ENCODE measurements at regions not wholly inside any gene's neighbourhood (a gene's known extent, or its start where the extent isn't known, plus 50 kb on each side); places are given as distances from the start of the nearest gene placed in this dataset.

DNA sequence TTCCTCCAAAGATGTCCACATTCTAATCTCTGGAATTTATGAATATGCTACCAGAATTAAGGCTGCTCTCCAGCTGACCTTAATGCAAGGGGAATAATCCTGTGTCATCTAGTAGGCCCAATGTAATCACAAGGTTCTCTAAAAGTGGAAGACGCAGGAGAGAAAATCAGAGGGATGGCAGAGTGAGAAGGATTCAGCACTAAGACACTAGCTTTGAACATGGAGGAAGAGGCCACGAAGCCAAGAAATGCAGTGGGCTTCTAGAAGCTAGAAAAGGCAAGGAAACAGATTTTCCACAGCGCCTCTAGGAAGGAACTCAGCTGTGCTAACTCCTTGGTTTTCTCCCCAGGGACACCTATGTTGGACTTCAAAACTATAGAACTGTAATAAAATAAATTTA is 240.7 kb upstream of the TRAM1L1 start:
- no peak for DNase-seq (ENCODE audit: low read depth)

GRCh38 chr4:117327491-117327890 is 242.1 kb upstream of the TRAM1L1 start:
- DNase-seq (ENCODE audit: low read depth): no peak

GRCh38 chr4:117328333-117328732 is 243.0 kb upstream of the TRAM1L1 start:
- DNase-seq (ENCODE audit: low read depth): no peak

DNA sequence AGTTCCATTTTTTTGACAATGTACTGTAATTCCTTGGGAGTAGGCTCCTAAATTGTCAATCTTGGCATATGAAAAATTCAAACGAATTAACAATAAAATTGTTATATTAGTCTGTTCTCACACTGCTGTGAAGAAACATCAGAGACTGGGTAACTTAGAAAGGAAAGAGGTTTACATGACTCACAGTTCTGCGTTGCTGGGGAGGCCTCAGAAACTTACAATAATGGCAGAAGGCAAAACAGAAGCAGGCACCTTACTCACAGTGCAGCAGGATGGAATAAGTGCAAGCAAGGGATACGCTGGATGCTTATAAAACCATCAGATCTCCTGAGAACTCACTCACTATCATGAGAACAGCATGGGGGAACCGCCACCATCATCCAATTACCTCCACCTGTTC is 246.4 kb upstream of the TRAM1L1 start:
- DNase-seq (ENCODE audit: low read depth): no peak

- no peak for DNase-seq (ENCODE audit: low read depth)
These were observed 249.2 kb upstream of the TRAM1L1 start for GRCh38 chr4:117334451-117335188.

DNA sequence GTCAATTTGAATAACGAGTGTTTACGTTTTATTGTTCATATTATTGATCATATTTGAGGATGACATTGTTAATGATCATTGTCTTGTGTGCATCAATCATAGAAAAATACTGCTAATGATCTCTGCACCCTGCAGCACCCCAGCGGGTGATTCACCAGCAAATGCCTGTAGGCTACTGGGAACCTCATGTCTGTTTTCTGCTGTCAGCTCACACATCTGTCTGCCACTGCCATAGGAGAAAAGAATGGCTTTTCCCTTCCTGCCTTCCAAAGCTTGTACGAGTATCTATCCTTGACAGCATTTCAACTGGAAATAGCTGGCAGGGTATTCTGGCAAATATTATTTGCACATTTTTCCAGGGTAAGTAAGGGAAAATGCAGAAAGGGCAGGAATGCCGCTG is 272.1 kb upstream of the TRAM1L1 start:
- DNase-seq (ENCODE audit: low read depth): no peak

DNA sequence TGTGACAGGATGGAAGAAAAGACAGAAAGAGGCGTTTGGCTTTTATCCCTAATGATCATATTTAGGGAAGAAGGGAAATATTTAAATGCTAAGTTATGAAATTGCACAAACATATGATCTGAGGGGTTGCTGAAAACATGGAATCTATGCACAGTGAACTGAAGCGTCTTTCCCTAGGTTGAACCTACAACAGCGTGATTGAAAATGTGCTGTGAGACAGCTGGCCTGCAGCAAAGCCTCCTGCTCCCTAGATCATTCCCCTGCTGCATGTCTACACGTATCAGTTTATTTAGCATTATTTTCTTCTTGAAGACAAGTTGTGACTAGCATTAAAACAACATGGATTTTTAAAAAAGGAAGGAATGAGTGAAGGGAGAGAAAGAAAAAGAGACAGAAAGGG is 272.5 kb upstream of the TRAM1L1 start:
- DNase-seq (ENCODE audit: low read depth): no peak

DNA sequence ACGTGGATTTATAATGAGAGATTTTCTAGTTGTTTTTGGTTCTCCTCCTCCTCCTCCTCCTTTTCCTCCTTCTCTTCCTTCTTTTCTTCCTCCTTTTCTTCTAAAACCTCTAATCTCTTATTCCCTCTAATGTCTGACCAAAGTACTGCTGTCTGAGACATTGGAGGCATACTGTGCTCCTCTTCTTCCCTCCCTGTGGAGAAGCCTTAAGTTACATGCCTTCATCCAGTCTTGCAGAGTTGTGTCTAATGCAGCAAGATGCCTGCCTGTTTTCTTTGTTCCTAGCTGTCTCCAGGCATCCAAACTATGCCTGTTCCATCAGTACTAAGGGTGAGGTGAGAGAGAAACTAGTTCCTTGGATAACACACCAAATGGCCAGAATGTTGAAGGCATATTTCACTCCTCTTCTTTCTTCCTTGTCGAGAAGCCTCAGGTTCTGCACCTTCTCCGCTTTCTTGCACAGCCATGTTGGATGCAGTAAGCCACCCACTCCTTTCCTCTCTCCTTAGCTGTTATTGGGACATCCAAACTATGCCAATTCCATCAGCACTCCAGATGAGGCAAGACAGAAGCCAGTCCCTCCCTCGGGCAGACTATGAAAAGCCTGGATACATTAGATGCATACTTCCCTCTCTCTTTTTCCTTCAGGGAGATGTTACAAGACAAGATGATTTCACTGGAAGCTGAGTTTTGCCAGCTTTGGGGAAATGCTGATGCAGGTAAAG is 285.7 kb upstream of the TRAM1L1 start:
- DNase-seq (ENCODE audit: low read depth): no peak

GRCh38 chr4:117375101-117375500 is 289.7 kb upstream of the TRAM1L1 start:
- no peak for DNase-seq (ENCODE audit: low read depth)

- DNase-seq (ENCODE audit: low read depth): no peak
These were observed 291.3 kb upstream of the TRAM1L1 start for GRCh38 chr4:117376692-117377091.

GRCh38 chr4:117378942-117379341 is 293.6 kb upstream of the TRAM1L1 start:
- no peak for DNase-seq (ENCODE audit: low read depth)

- DNase-seq (ENCODE audit: low read depth): no peak
These were observed 298.1 kb upstream of the TRAM1L1 start for GRCh38 chr4:117383468-117383867.

DNA sequence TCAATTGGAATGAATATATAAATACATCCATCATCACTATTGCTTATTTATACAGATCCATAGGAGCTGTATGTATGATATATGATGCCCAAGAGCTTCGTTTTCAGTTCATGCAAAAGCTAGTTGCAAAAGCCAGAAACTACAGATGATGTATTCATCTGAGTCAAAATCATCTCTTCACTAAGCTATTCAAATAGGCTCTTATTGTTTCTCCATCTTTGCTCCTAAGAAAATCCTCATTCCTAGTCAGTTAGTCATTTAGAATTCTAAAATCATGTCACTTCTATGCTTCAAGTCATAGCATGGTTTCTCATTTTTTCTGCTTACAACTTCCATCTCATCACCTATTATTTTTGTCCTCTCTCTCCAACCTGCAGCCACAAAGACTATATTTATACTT is 300.1 kb upstream of the TRAM1L1 start:
- no peak for DNase-seq (ENCODE audit: low read depth)

DNA sequence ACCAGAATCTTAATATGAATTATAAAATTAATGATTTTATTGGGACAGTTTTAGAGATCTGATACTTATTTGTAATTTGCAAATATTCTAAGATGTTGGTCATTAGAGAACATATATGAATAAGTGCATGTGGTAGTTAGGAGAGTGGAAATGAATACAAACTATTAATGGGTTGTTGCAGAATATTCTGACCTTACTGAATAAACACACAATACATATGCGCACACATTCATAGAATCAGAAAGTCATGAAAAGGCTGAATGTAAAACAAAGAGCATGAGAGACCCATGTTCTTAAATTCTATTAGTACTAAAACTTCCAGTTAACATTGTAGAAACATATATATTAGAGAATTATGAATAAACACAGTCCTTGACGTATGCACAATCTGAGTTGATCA is 301.7 kb upstream of the TRAM1L1 start:
- no peak for DNase-seq (ENCODE audit: low read depth)

DNA sequence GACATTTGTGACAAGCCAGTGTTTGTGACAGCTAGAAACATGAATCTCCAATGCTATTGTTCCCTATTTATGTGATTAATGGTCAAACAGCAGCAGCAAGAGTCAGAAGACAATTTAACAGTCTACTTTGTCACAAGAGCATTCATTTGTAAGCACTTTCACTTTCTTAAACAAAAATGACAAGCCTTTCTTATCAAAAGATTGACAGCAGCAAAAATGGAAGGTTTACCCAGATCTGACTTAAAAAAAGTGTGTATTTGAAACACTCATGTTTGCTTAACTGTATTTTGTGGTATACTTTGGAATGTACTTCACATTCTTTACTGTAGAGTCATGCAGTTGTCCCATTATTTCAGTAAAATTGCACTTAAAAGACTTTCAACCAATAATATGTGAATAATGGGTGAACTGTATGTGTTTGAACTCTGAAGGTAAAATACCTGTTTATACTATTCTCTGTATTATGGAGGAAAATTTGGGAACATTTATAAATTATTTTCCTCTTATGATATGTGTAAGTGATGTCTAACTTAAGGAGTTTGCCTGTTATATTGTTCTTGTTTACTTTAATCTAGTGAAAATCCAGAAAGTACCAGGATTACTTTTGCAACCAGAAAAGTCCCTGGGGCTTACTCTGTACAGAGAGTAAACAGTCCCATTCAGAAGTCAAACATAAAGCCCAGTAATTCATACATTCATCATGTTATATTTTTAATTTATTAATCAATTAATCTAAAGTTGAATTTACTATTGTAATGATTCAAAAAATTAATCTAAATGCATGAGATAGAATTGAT is 314.9 kb upstream of the TRAM1L1 start:
- no peak for DNase-seq (ENCODE audit: low read depth)

DNA sequence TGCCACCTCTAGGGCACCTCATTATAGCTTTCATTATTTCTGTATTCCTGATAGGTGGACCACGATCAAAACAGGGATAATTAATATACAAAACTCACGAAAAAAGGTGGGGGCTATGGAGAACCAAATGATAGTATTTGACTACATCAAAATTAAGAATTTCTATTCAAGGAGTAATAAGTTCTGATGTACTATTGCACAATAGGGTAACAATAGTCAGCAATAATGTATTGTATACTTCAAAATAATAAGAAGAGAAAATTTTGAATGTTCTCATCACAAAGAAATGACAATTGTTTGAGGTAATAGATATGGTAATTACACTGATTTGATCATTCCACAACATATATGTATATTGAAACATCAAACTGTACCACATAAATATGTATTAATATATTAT is 327.3 kb upstream of the TRAM1L1 start:
- no peak for DNase-seq (ENCODE audit: low read depth)

GRCh38 chr4:117417856-117418255 is 332.5 kb upstream of the TRAM1L1 start:
- DNase-seq (ENCODE audit: low read depth): no peak

DNA sequence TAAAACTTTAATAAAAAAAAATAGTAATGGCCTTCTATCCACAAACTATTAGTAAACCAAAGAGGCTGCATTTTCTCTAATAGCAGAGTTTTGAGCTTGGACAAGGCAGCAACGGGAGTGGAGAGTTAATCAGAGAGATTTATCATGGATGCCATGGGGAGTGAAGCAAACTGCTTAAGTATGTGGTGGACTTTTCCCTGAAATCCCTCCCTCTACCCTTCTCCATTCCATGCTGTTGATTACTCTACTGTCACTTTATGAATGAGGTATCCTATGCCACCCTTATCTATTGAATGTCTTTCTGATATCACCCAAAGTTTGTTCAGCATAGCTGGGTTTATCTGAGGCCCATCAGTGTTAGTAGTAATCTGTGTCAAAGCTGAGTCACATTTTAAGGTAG is 335.6 kb upstream of the TRAM1L1 start:
- DNase-seq (ENCODE audit: low read depth): no peak

DNA sequence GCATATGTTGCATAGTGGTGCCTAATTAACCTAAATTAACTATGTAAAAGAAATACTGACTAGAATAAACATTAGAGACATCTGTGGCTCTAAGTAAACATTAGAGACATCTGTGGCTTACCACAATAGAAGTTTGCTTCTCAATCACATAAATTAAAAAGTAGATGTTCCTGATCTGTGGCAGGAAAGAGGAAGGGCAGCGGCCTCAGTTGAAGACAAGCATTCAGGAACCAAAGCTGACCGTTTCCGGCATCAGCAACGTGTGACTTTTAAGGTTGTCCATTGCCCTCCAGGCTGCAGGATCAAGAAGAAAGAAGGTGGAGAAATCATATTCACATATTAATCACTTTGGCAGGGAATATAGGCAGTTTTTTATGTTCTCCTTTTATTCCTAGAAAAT is 336.3 kb upstream of the TRAM1L1 start:
- no peak for DNase-seq (ENCODE audit: low read depth)

GRCh38 chr4:117422297-117422696 is 336.9 kb upstream of the TRAM1L1 start:
- DNase-seq (ENCODE audit: low read depth): no peak

GRCh38 chr4:117425636-117426035 is 340.3 kb upstream of the TRAM1L1 start:
- DNase-seq (ENCODE audit: low read depth): no peak

- DNase-seq (ENCODE audit: low read depth): no peak
These were observed 343.2 kb upstream of the TRAM1L1 start for GRCh38 chr4:117428536-117428935.

DNA sequence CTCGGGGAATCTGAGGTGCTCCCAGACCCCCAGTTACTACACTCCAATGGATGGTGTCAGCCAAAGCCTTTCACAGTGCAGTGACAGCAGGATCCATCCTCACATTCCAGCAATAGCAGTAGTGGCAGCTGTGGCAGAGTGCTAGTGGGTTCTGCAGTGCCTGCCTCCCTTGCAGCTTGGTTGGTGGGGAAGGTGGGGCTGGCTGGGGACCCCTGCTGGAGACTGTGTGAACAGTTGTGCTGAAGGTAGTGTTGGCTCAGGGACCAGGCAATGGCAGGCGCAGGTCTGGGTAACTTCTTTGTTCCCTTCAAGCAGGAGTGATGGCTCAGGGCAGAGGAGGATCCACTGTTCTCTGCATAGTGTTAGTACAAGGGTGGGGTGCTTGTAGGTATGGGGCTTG is 343.7 kb upstream of the TRAM1L1 start:
- no peak for DNase-seq (ENCODE audit: low read depth)
